Activated CD8-positive, alpha-beta T cell treated with anti-CD3 and anti-CD28 coated beads, Interleukin-2, amount 10 ng/mL, durations not matched to agents 7 days and 5 days (primary cell): ENCODE measurements at regions not wholly inside any gene's neighbourhood (a gene's known extent, or its start where the extent isn't known, plus 50 kb on each side); places are given as distances from the start of the nearest gene placed in this dataset.

Experiments
- ATAC-seq: fragments of 150-1000 bp; cut with Tn5 transposase; one replicate; pipeline ENCODE4 v1.10.0; 2021; ENCODE audit warnings: moderate library complexity
- CTCF ChIA-PET: fragments of 350-600 bp; sonication (Branson Sonifier 250); formaldehyde crosslinking; loops from one replicate; lab custom pipeline; 2021; ENCODE audit warnings: antibody characterized with exemption; lab: Charles Lee
- POLR2A ChIA-PET: fragments of 350-600 bp; sonication (Branson Sonifier 250); formaldehyde crosslinking; loops from one replicate; lab custom pipeline; 2021; ENCODE audit warnings: antibody characterized with exemption; lab: Charles Lee
- DNase-seq: peaks from one replicate; pipeline ENCODE4 v3.0.0-alpha.2; 2020
- H3K27ac Mint-ChIP-seq: one replicate; pipeline ENCODE4 v1.8.0; 2021; ENCODE audit warnings: mild to moderate bottlenecking, mixed read lengths
- H3K27me3 Mint-ChIP-seq: one replicate; pipeline ENCODE4 v1.8.0; 2021; ENCODE audit warnings: low read depth, mixed read lengths
- H3K36me3 Mint-ChIP-seq: one replicate; pipeline ENCODE4 v1.8.0; 2021; ENCODE audit warnings: low read depth, mixed read lengths
- H3K4me1 Mint-ChIP-seq: one replicate; pipeline ENCODE4 v1.8.0; 2021; ENCODE audit warnings: low read depth, mixed read lengths
- H3K4me3 Mint-ChIP-seq: one replicate; pipeline ENCODE4 v1.8.0; 2021; ENCODE audit warnings: mild to moderate bottlenecking, mixed read lengths
- H3K9me3 Mint-ChIP-seq: one replicate; pipeline ENCODE4 v1.8.0; 2022; ENCODE audit warnings: mixed read lengths; ENCODE audit not compliant: insufficient read depth

DNA sequence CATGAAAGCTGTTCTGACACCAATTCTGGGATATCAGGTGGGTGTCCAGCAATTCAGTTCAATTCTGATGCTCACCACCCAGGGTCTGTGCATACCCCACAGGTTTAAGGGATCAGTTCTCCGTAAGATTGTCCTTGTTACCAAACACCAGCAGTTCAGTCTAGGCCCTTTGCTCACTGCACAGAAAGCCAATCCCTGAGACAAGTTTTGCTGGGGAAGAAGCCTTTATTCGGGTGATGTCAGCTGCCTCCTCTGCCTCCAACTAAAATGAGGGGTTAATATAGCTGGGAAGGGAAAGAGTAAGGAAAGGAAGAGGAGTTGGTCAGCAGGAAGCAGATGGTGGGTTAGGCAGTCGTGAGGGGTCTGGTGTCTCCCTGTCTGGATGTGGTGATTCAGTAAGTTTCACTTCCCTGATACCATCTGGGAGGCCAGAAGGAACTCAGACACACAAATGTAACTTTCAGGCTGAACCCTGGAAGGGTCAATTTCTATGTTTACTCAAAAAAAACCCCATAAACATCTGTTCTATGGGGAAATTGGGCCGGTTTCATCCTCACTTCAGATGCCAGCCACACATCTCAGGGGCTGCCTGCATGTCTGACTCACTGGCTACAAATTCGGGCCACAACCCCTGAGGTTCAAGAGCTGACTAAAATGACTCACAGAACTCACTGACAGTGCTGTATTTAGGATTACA lies 83.3 kb upstream of the PGBD5 start:
- POLR2A ChIA-PET, result no interaction called here
- Mint-ChIP-seq H3K4me3 (no peak overlapping the region), H3K4me1 (peaks cover 8% of the 10 kb centered on the region), H3K27ac (no peak overlapping the region), H3K27me3 (peaks cover 23% of the 10 kb centered on the region), H3K9me3 (no peaks in the 10 kb centered on the region), H3K36me3 (no peaks in the 10 kb centered on the region)
- ATAC-seq (no peak), DNase-seq (no peak)
- CTCF ChIA-PET, result no interaction called here

DNA sequence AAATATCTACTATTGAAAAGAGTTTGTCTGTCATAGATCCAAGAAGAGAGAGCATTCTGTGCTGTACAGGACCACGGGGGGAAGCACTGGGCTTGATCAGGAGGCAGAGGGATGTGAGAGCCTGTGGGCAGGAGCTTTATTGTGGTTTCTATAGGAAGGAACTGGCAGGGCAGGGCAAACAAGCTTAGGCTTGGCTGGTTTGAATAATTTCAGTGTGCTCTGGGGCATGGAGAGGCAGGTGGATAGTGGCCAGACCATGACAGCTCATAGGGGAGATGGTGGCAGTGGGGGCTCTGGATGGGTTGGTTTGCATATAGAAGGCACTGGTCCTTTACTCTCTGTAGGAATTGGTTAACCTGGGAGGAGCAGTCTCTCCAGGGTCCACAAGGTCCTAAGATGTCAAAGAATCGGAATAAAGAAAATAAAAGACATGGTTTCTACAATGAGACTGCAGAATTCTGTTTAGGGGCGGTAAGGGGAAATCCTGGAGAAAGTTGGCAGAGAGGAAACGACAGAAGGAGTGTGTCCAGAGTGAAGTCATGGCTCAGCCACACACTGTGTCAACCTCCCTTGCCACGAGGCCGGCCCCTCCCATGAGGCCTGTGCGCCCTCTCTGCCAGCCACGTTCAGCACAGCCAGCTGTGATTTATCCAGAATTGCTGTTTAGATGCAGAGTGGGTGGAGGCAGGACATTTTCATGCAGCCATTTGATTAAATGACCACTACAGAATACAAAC lies 81.7 kb upstream of the PGBD5 start:
- DNase-seq, result no peak
- ChIA-PET POLR2A (no interaction called here), CTCF (no interaction called here)
- H3K27me3 Mint-ChIP-seq, result peaks cover 19% of the 10 kb centered on the region
- no peak for ATAC-seq
- no peaks in the 10 kb centered on the region for H3K36me3 Mint-ChIP-seq
- peaks cover 8% of the 10 kb centered on the region for H3K4me1 Mint-ChIP-seq
- H3K9me3 Mint-ChIP-seq, result no peaks in the 10 kb centered on the region
- H3K4me3 Mint-ChIP-seq, result no peak overlapping the region
- no peak overlapping the region for H3K27ac Mint-ChIP-seq

DNA sequence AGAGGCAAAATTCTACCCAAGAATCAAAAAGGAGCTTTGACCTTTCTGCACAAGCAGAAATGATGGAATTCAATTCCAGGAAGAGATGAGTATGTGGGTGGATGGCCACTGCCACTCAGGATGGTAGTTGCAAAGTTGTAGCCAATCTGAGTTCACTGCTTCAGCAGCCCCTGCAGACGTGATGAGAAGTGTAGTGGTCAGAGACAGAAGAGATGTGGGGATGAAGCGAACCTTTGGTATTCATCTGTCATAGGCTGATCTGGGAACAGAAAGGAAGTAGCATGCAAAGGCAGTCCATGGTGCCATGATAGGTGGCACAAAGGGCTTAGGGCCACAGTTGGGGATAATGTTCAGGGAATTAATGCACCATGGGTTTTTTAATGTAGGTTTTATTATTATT lies 81.1 kb upstream of the PGBD5 start:
- CTCF ChIA-PET, result no interaction called here
- Mint-ChIP-seq H3K9me3 (no peaks in the 10 kb centered on the region), H3K4me3 (no peak overlapping the region), H3K27me3 (peaks cover 19% of the 10 kb centered on the region), H3K36me3 (no peaks in the 10 kb centered on the region), H3K27ac (no peak overlapping the region), H3K4me1 (peaks cover 8% of the 10 kb centered on the region)
- DNase-seq (no peak), ATAC-seq (no peak)
- POLR2A ChIA-PET, result no interaction called here

DNA sequence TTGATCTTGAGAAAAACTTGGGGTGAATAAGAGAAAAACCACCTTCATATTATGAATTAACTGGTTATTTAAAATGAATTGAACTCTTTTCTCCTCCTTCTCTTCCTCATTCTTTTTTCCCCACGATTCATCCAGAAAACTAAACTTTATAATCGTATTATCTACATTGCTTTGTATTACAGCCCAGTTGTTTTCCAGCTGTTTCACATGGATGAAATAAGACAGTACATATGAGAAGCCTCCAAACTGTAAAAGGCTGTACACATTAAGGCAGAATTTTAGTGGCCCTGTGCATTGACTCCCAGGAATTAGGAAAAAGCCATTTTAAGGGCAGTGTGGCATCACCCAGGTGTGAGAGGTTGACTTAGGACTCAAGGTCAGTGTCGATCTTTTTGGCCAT lies 80.3 kb upstream of the PGBD5 start:
- Mint-ChIP-seq H3K9me3 (no peaks in the 10 kb centered on the region), H3K4me1 (peaks cover 8% of the 10 kb centered on the region), H3K36me3 (no peaks in the 10 kb centered on the region), H3K27me3 (peaks cover 19% of the 10 kb centered on the region), H3K27ac (no peak overlapping the region), H3K4me3 (no peak overlapping the region)
- POLR2A ChIA-PET, result no interaction called here
- DNase-seq, result no peak
- CTCF ChIA-PET, result no interaction called here
- no peak for ATAC-seq

DNA sequence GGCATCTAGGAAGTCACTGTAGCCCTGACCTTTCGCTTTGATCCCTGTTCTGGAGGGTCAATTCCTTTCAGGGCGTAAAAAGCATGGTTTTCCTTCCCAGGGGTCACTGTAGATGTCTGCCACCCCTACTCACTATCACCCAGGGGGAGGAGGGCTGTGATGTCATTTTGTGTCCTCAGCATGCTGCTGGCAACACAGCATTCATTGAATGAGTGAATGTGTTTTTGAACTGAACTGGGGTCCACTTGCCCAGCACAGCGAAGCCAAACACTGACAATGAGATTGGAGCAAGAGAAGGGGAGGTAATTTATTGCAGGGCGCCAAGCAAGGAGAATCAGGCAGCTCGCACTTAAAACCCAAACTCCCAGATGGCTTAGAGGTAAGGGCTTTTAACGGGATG lies 78.2 kb upstream of the PGBD5 start:
- DNase-seq (no peak), ATAC-seq (no peak)
- Mint-ChIP-seq H3K36me3 (no peaks in the 10 kb centered on the region), H3K27ac (no peak overlapping the region), H3K27me3 (peaks cover 18% of the 10 kb centered on the region), H3K9me3 (no peaks in the 10 kb centered on the region), H3K4me3 (no peak overlapping the region), H3K4me1 (peaks cover 8% of the 10 kb centered on the region)
- ChIA-PET POLR2A (no interaction called here), CTCF (no interaction called here)

DNA sequence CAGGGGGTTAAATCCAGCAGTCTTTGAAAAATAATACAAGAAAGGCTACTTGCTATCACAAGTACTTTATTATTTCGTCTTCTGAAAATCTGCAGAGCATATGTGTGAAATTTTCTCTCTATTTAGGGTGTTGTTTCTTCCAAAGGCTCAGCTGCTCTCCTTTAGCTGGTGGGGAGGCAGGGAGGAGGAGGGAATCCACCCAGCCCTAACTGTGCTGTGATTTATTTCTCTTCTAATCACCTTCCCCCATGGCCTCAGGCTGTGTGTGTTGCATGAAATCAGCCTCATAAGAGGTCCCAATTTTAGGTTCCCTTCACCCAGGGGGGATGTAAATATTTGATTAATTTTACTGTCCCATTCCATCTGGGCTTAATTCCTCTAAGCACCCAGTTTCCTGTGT lies 77.6 kb upstream of the PGBD5 start:
- H3K4me1 Mint-ChIP-seq, result peaks cover 8% of the 10 kb centered on the region
- no peaks in the 10 kb centered on the region for H3K9me3 Mint-ChIP-seq
- DNase-seq (no peak), ATAC-seq (no peak)
- POLR2A ChIA-PET, result no interaction called here
- no peaks in the 10 kb centered on the region for H3K36me3 Mint-ChIP-seq
- no peak overlapping the region for H3K27ac Mint-ChIP-seq
- CTCF ChIA-PET, result no interaction called here
- H3K4me3 Mint-ChIP-seq, result no peak overlapping the region
- peaks cover 18% of the 10 kb centered on the region for H3K27me3 Mint-ChIP-seq

DNA sequence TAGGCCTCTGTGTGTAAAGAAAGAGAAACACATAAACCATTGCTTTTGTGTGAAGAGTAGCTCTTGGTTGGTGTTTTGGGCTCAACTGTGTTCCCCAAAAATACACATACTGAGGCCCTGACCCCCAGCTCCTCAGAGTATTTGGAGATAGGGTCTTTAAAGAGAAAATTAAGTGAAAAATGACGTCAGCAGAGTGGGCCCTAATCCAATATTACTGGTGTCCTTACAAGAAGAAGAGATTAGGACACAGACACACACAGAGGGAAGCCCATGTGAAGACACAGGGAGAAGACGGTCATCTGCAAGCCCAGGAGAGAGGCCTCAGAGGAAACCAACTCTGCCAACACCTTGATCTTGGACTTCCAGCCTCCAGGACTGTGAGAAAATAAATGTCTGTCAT lies 76.9 kb upstream of the PGBD5 start:
- ChIA-PET CTCF (no interaction called here), POLR2A (no interaction called here)
- ATAC-seq (no peak), DNase-seq (no peak)
- no peak overlapping the region for H3K27ac Mint-ChIP-seq
- no peaks in the 10 kb centered on the region for H3K9me3 Mint-ChIP-seq
- no peaks in the 10 kb centered on the region for H3K36me3 Mint-ChIP-seq
- H3K27me3 Mint-ChIP-seq, result peaks cover 17% of the 10 kb centered on the region
- H3K4me3 Mint-ChIP-seq, result no peak overlapping the region
- peaks cover 8% of the 10 kb centered on the region for H3K4me1 Mint-ChIP-seq

DNA sequence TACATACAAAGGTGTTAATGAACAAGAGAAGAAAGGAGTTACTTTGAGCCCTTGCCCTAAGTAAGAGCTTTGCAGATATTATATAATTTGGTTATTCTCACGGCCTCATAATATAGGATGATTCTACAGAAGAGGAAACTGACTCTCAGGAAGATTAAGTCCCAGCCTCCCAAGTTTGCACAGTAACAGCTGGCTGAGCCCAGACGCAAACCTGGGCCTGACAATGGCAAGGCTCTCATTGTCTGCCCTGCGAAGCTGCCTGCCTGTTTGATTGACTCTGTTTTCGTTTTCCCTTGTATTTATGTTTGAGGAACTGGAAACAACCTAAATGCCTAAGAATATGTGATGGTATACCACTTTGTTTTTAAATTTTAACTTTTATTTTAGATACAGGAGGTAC lies 76.2 kb upstream of the PGBD5 start:
- peaks cover 4% of the 10 kb centered on the region for H3K4me1 Mint-ChIP-seq
- ChIA-PET CTCF (no interaction called here), POLR2A (no interaction called here)
- H3K9me3 Mint-ChIP-seq, result no peaks in the 10 kb centered on the region
- no peak for DNase-seq
- no peak for ATAC-seq
- no peaks in the 10 kb centered on the region for H3K36me3 Mint-ChIP-seq
- no peak overlapping the region for H3K4me3 Mint-ChIP-seq
- H3K27ac Mint-ChIP-seq, result no peak overlapping the region
- peaks cover 11% of the 10 kb centered on the region for H3K27me3 Mint-ChIP-seq

DNA sequence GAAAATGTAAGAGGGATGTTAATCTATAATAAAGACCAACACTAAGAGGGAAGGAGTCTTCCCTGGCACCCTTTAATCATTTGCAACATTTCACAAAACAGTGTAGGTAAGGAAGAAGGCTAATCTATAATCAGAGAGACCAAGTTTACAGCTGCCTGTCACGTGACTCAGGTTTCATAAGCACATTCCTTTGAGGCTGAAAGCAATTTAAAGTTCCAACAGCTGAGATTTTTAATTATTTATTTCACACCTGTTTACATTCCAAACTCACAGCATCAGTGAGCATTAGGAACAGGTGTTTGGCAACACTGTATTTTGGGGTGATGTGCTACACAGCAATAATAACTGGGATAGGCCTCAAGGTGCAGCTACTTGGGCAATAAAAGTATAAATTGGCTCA lies 75.7 kb upstream of the PGBD5 start:
- Mint-ChIP-seq H3K27me3 (peaks cover 12% of the 10 kb centered on the region), H3K9me3 (no peaks in the 10 kb centered on the region), H3K4me3 (no peak overlapping the region), H3K27ac (no peak overlapping the region), H3K36me3 (no peaks in the 10 kb centered on the region), H3K4me1 (no peaks in the 10 kb centered on the region)
- DNase-seq (no peak), ATAC-seq (no peak)
- ChIA-PET POLR2A (no interaction called here), CTCF (no interaction called here)

DNA sequence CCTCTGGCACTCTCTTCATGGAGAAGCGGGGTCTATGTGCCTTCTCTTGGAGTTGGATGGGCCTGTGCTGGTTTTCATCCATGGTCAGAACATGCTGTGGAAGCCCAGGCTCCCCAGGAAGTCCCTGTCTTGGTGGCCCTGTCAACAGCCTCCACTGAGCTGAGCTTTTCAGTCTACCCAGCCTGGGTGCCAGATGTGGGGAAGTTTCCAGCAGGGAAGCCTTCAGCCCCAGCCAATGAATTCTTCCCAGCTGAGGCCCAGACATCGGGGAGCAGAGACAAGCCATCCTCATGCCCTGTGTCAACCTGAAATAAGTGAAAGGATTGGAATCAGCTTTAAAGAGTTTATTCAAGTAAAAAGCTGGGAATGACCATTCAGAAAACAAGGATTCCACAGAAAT lies 75.1 kb upstream of the PGBD5 start:
- Mint-ChIP-seq H3K36me3 (no peaks in the 10 kb centered on the region), H3K4me1 (no peaks in the 10 kb centered on the region), H3K4me3 (no peak overlapping the region), H3K27ac (no peak overlapping the region), H3K9me3 (no peaks in the 10 kb centered on the region), H3K27me3 (peaks cover 8% of the 10 kb centered on the region)
- ChIA-PET POLR2A (no interaction called here), CTCF (no interaction called here)
- DNase-seq (no peak), ATAC-seq (no peak)

DNA sequence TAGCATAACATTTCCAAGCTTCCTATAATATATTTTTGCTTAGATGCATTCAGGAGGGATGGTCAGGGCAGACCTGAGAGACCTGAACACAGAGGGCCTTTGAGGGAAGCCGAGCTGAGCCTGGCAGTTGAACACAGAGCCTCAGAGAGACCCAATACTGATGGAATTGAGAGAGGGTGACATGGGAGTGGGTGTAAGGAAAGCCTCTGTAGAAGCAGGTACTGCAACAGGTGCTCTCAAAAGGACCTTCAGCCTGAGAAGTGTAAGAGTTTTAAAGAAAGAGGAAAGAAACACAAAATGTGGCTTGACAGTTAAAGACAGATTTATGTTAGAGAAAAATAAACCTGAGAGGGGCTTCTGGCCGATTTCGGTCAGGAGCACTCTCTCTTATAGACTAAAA lies 73.9 kb upstream of the PGBD5 start:
- ChIA-PET POLR2A (no interaction called here), CTCF (no interaction called here)
- no peaks in the 10 kb centered on the region for H3K9me3 Mint-ChIP-seq

DNA sequence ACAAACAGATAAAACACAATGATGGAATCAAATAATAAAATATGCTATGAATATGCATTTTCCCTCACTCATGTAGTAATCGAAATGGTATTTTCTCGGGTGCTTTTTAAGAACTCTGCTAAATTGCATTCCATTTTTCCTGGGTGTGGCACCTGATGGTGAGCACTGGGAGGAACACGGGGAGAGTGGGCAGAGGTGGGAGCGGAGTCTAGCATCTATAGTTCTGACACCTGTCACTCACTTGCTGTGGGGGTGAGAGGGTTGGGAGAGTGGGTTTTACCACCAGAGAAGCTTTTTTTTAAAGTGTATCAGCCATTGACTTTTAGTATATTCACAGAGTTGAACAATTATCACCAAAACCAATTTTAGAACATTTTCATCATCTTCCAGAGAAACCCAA lies 73.4 kb upstream of the PGBD5 start:
- H3K4me1 Mint-ChIP-seq, result no peaks in the 10 kb centered on the region
- H3K4me3 Mint-ChIP-seq, result no peak overlapping the region
- no peak for DNase-seq
- POLR2A ChIA-PET, result no interaction called here
- H3K27me3 Mint-ChIP-seq, result peaks cover 8% of the 10 kb centered on the region
- H3K36me3 Mint-ChIP-seq, result no peaks in the 10 kb centered on the region
- no peak for ATAC-seq
- no peaks in the 10 kb centered on the region for H3K9me3 Mint-ChIP-seq
- no peak overlapping the region for H3K27ac Mint-ChIP-seq
- CTCF ChIA-PET, result no interaction called here

More for the DNA sequence above, 73.9 kb upstream of the PGBD5 start:
- no peak for DNase-seq
- ATAC-seq, result no peak
- Mint-ChIP-seq H3K27me3 (peaks cover 5% of the 10 kb centered on the region), H3K27ac (no peak overlapping the region), H3K36me3 (no peaks in the 10 kb centered on the region), H3K4me3 (no peak overlapping the region), H3K4me1 (no peaks in the 10 kb centered on the region)
